DMS153 (cell line): ENCODE measurements at regions not wholly inside any gene's neighbourhood (a gene's known extent, or its start where the extent isn't known, plus 50 kb on each side); places are given as distances from the start of the nearest gene placed in this dataset.

Experiments
- DNase-seq: peaks from one replicate; lab custom pipeline; 2025; lab: John Stamatoyannopoulos, UW

GRCh38 chr13:59534806-59535205 lies 628.9 kb downstream of the DIAPH3 start:
- no peak for DNase-seq

DNA sequence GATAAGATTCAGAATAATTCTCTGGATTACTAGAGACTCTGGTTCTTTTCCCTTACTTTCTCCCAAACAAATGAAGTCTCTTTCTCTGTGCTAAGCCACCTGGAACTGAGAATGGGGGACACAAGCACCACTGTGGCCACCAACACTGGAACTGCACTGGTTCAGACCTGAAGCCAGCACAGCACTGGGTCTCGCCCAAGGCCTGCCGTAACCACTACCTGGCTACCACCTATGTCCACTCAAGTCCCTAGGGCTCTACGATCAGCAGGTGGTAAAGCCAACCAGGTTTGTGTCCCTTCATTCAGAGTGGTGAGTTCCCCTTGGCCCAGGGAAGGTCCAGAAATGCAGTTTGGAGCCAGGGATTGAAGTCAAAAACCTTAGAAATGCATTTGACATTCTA lies 626.2 kb downstream of the DIAPH3 start:
- no peak for DNase-seq

DNA sequence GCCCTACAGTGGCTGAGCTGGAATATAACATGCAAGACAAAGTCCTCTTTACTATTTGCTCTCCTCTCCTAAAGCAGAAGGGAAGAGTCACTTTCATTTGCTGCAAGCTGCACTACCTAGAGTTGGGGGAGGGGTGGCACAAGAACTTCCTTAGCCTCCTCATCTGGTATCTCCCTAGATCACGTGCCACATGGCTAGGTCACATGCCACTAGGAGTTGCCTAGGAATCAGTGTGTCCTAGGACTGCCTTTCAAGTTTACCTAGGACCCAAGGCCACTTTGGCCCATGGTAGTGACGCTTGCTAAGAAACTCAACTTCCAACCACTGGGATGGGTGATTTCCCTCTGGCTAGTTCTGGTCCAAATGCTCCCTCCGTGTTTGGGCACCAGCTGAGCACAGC lies 625.2 kb downstream of the DIAPH3 start:
- DNase-seq: no peak

DNA sequence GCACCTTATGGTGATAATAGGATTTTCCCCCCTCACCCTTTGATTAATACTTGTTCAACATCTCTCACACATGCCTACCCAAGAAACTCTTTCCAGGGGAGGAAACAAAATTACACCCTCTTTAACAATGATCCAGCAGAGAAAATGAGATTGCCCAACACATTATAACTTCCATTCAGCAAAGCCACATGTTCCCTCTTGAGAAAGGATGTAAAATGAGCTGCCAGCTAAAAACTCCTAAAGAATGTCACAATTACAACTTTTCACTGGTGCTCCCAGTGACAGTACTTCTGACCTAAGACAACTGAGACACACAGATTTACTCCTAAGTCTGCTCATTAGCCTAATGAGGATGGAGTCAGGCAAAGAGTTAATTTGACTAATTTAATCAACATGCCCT lies 621.4 kb downstream of the DIAPH3 start:
- DNase-seq: no peak

DNA sequence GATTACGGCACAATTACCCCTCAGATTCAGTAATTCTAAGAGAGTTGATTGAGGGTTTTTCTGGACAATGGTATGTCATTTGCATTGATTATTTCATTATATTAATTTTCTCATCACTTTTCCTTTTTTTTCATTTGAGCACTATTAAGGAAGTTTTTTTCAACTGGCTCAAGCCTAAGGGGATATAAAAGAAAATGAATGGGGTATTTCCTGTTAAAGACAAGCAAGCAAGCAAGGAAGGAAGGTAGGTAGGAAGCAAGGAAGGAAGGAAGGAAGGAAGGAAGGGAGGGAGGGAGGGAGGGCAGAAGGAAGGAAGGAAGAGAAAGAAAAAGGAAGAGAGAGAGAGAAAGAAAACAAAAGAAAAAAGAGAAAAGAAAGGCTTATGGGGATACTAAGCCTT lies 620.3 kb downstream of the DIAPH3 start:
- no peak for DNase-seq

DNA sequence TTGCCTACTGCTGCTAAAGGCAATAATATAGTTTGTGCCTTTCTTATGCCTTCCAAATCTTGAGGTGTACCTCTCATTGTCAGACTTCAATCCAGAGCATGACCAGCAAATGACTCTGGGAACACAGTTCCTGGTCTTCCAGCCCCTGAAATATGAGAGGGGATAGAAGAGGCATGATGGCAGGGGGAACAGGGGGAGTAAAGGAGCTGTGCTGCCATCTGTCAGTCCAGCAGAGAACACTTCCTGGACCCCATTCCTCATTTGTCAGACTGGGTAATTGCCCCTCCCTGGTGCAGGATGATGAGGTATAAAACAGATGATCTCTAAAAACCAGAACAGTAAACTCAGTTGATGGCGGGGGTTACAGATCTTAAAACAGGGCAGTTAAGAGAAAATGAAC lies 618.7 kb downstream of the DIAPH3 start:
- no peak for DNase-seq

DNA sequence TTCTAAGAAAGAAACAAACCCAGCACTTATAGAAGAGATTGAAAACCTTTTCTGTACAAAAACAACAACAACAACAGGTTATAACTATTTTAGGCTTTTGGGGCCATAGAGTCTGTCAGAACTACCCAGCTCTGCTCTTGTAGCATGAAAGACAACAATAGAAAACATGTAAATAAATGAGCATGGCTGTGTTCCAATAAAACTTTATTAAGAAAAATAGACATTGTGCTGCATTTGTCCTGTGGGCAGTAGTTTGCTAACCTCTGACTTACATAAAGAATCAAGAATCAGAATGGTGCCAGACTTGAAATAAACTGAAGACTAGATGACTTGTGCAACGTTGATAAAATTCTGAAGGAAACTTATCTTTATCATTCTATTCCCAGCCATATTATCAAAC lies 617.5 kb downstream of the DIAPH3 start:
- no peak for DNase-seq

DNA sequence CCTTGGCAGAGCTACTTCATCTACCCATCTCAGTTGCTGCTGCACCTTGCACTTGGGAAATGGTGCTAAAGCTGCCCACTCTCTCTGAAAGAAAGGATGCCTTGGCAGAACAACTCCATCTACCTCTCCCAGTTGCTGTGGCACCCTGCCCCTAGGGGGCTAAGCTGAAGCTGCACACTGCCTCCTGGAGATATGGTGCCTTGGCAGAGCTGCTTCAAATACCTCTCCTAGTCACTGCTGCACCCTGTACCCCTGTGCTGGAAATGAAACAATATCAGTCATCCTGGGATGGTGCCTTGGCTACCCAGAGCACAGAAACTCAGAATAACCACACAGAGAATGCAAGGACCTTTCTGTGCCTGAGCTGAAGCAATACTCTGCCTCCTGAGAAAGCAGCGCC lies 615.8 kb downstream of the DIAPH3 start:
- DNase-seq: no peak

- no peak for DNase-seq
Measured at GRCh38 chr13:59562924-59563323, 600.8 kb downstream of the DIAPH3 start.

- DNase-seq: no peak
Measured at GRCh38 chr13:59566561-59566960, 597.2 kb downstream of the DIAPH3 start.

DNA sequence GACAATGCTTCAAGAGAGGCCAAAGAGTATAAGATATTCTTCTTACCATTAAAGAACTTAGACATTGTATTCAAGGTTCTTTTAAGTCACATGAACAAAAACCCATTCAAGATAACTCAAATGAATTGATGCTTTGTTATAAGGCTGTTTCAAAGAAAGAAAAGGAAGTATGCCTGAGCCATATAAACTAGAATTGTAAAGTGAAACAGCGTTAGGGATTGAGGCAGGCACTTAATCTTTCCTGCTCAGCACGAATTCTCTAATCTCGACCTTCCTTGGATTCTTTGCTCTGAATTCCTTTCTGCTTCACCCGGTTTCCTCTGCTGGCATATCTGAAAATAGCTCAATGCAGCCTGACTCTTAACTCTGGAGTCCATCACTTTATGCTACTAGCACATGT lies 595.4 kb downstream of the DIAPH3 start:
- DNase-seq: no peak

DNA sequence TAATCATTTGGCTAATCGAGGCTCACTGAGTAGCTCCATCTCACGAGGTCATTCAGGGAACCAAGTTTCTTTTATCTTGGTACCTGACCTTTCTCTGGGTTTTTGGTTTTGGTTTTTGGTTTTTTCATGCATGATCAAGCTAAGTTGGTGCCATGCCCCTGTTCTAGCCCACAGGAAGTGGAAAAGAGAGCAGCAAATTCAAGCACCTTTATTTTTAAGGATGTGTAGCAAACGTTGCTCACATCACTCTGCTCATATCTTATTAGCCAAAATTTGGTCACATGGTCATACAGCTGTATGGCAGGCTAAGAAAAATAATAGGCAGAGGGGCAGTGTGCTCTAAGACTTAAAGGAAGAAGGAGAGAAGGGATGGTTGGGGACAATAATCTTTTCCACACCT lies 593.5 kb downstream of the DIAPH3 start:
- no peak for DNase-seq

GRCh38 chr13:59584101-59584500 lies 579.6 kb downstream of the DIAPH3 start:
- DNase-seq: no peak

DNA sequence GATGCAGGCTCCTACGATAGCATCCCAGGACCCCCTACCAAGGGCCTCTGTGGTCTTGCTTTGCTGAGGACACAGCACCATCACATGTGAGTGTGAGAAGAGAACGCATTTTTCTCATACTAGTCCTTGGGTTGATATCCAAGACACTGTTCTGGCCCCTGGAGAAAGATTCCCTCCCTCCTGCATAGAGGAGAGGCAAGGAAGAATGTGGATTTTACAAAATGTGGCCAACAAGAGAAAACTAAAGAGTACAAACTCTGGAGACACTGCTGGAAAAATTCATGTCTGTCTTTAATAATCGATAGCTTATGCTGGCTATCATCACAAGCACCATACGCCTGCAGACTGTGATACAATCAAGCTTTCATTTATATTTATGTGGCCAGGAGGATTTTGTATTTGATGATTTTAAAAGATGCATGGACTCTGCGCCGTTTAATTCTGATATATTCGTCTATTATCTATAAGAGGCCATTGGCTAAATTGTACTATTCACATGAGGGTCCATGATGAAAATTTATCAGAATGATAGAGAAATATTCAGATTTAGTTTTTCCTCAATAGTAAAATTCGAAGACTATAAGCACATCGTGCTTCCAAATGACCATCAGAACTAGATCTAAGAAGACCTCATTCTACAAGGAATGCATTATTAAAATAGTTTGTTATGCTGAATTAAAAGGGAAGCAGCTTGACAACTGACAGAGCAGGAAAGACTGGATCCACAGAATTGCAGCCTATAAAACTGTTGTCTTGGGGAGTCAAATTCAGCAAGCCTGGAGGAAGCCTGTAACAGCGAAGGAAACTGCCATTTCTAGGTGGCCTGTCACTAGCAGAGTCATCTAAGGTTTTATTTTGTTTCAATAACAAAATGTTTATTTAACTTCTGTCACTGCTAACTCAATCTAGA lies 578.7 kb downstream of the DIAPH3 start:
- no peak for DNase-seq

- DNase-seq: no peak
Measured at GRCh38 chr13:59587030-59587429, 576.7 kb downstream of the DIAPH3 start.

DNA sequence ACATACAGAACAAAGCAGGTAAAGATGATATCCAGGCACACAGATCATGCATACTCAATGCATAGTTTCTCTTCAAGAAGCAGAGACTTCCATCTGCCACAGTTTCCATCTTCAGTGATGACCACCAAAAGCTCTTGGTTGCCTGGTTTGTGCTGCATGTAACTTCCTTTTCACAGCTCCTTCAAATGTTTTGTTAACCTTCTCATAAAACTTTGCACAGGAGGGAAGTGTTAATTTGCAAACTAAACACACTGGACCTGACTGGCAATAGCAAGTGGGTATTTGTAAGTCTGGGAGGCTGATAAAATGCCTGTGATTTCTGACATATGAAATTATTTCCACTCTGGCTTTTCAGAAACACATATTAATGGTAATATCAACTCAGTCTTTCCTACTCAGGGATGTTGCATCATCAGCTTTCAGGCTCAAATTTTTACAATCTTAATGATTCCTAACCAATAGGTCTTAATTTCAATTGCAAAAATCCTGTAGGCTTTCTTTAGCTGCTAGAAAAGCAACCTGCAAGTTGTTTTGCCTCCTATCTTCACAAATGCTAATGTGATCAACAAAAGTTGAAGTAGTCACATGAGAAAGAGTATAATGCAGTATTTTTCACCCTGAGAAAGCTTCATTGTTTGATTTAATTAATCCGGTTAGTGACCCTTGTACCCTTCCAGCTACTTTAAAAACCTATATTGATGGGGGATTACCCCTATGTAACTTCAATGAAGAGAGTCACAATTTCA lies 575.6 kb downstream of the DIAPH3 start:
- no peak for DNase-seq

- DNase-seq: no peak
Measured at GRCh38 chr13:59588717-59589067, 575.0 kb downstream of the DIAPH3 start.

DNA sequence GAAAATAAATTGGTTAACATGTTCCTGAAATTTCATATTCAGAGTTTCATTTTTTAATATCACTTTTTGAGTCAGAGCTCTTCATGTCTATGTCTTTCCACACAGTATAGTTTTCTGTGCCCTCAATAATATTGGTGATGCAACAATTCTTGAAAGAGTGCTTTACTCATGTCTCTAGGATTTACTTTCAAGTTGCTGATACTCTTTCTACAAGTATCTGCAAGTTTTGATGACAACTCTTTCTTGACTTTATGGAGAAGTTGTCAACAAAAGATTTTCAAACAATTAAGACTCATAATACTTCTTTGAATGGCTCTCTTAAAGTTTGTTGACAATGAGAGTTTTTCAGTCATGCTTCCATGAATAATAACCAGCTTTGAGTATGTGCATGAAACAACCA lies 561.7 kb downstream of the DIAPH3 start:
- no peak for DNase-seq

DNA sequence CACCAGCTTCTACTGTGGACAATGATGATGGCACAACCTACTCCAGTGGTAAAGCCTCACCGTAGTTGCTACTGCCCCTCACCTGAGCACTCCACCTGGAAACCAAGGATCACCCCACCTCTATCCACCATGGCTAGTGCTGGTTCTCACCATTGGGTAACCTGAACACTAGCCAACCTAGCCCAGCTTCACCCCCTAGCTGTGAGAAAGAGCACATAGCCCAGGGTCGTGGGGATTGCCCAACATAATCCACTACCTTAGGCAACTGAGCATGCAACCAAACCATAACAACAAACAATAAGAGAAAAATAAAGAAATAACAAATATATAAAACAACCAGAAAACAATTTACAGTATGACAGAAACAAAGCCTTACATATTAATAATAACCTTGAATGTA lies 560.1 kb downstream of the DIAPH3 start:
- DNase-seq: no peak

GRCh38 chr13:59607172-59607571 lies 556.6 kb downstream of the DIAPH3 start:
- no peak for DNase-seq

DNA sequence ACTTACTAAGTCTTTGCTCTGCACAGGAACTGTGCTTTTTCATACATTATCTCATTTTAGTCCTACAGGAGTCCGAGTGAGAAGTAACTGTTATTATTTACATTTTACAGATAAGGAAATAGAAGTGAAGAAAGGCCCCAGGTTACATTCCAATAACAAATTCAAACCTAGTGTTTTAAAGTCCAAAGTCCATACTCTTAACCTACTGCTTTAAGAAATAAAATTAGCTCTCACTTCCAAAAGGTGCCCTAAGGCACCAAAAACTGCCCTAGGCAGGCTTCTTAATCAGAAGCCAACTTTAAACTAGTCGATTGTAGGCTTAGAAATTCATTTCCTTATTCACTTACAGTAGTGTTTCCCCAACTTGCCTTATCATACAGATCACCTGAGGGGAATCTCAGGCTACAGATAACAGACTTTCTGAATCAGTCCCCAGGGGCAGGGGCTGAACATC lies 555.9 kb downstream of the DIAPH3 start:
- no peak for DNase-seq

GRCh38 chr13:59609421-59609820 lies 554.3 kb downstream of the DIAPH3 start:
- DNase-seq: no peak
